HS-27A (cell line): ENCODE measurements at regions not wholly inside any gene's neighbourhood (a gene's known extent, or its start where the extent isn't known, plus 50 kb on each side); places are given as distances from the start of the nearest gene placed in this dataset.
"Not testable (repeated sequence)": the region's sequence is repeated elsewhere in the genome, so short reads cannot be mapped to it uniquely, and the experiment has no call there.

Source experiments
- DNase-seq: peaks from one replicate; pipeline ENCODE4 v3.0.0-alpha.2; 2012; ENCODE audit warnings: low read depth, missing footprints

GRCh38 chr10:28991333-28992270 is 297.3 kb upstream of the LYZL1 start:
- peak; percentile 63 for DNase-seq

GRCh38 chr10:28993056-28993455 is 295.8 kb upstream of the LYZL1 start:
- DNase-seq: no peak

GRCh38 chr10:28993861-28994260 is 295.0 kb upstream of the LYZL1 start:
- no peak for DNase-seq

- not testable (repeated sequence) for DNase-seq
Observed at GRCh38 chr10:28994802-28995201, 294.1 kb upstream of the LYZL1 start.

GRCh38 chr10:28995497-28995896 is 293.4 kb upstream of the LYZL1 start:
- no peak for DNase-seq

- DNase-seq: no peak
Observed at GRCh38 chr10:28996345-28996744, 292.5 kb upstream of the LYZL1 start.

GRCh38 chr10:28996947-28997551 is 291.8 kb upstream of the LYZL1 start:
- no peak for DNase-seq

GRCh38 chr10:28997734-28998133 is 291.1 kb upstream of the LYZL1 start:
- no peak for DNase-seq

- DNase-seq: no peak
Observed at GRCh38 chr10:29001801-29002200, 287.1 kb upstream of the LYZL1 start.

GRCh38 chr10:29003014-29003413 is 285.9 kb upstream of the LYZL1 start:
- DNase-seq: not testable (repeated sequence)

GRCh38 chr10:29005988-29006387 is 282.9 kb upstream of the LYZL1 start:
- no peak for DNase-seq

- DNase-seq: no peak
Observed at GRCh38 chr10:29007370-29007747, 281.5 kb upstream of the LYZL1 start.

- DNase-seq: no peak
Observed at GRCh38 chr10:29007748-29008610, 280.9 kb upstream of the LYZL1 start.

- DNase-seq: no peak
Observed at GRCh38 chr10:29009464-29009863, 279.4 kb upstream of the LYZL1 start.

GRCh38 chr10:29011516-29011915 is 277.4 kb upstream of the LYZL1 start:
- no peak for DNase-seq

GRCh38 chr10:29012926-29013554 is 275.8 kb upstream of the LYZL1 start:
- no peak for DNase-seq

- DNase-seq: no peak
Observed at GRCh38 chr10:29021591-29021990, 267.3 kb upstream of the LYZL1 start.

GRCh38 chr10:29022513-29022912 is 266.4 kb upstream of the LYZL1 start:
- DNase-seq: no peak

GRCh38 chr10:29023678-29024077 is 265.2 kb upstream of the LYZL1 start:
- DNase-seq: peak; percentile 47

- DNase-seq: no peak
Observed at GRCh38 chr10:29026065-29026797, 262.6 kb upstream of the LYZL1 start.
